ENCODE measurements at regions not wholly inside any gene's neighbourhood (a gene's known extent, or its start where the extent isn't known, plus 50 kb on each side); places are given as distances from the start of the nearest gene placed in this dataset.

GRCh38 chr2:187002242-187002641 is 153.3 kb upstream of the ZSWIM2 start:
- TF ChIP-seq CTCF (conservative IDR thresholded peaks at IDR 0.05), result no peak
- no peak for TF ChIP-seq ZFX (IDR thresholded peaks at IDR 0.05)
- no peak overlapping the region for H3K27ac ChIP-seq

- TF ChIP-seq CTCF (conservative IDR thresholded peaks at IDR 0.05) (no peak), ZFX (IDR thresholded peaks at IDR 0.05) (no peak)
- no peak overlapping the region for H3K27ac ChIP-seq
Observed at GRCh38 chr2:187001248-187001647, 152.3 kb upstream of the ZSWIM2 start.

GRCh38 chr2:186995092-186995491 is 146.1 kb upstream of the ZSWIM2 start:
- TF ChIP-seq ZFX (IDR thresholded peaks at IDR 0.05), result no peak
- no peak for TF ChIP-seq CTCF (conservative IDR thresholded peaks at IDR 0.05)
- H3K27ac ChIP-seq, result no peak overlapping the region

GRCh38 chr2:186992597-186992996 is 143.6 kb upstream of the ZSWIM2 start:
- TF ChIP-seq ZFX (IDR thresholded peaks at IDR 0.05), result no peak
- no peak for TF ChIP-seq CTCF (conservative IDR thresholded peaks at IDR 0.05)
- no peak overlapping the region for H3K27ac ChIP-seq

- TF ChIP-seq ZFX (IDR thresholded peaks at IDR 0.05) (no peak), CTCF (conservative IDR thresholded peaks at IDR 0.05) (peak; percentile 12; the same call in 1 of the 2 replicates)
Observed at GRCh38 chr2:186991766-186992417, 142.9 kb upstream of the ZSWIM2 start.

GRCh38 chr2:186984966-186985365 is 136.0 kb upstream of the ZSWIM2 start:
- TF ChIP-seq ZFX (IDR thresholded peaks at IDR 0.05) (no peak), CTCF (conservative IDR thresholded peaks at IDR 0.05) (no peak)
- no peak overlapping the region for H3K27ac ChIP-seq

More at GRCh38 chr2:186991766-186992417, 142.9 kb upstream of the ZSWIM2 start:
- H3K27ac ChIP-seq, result no peak overlapping the region

- no peak overlapping the region for H3K27ac ChIP-seq
- no peak for TF ChIP-seq CTCF (conservative IDR thresholded peaks at IDR 0.05)
- TF ChIP-seq ZFX (IDR thresholded peaks at IDR 0.05), result no peak
Observed at GRCh38 chr2:186984481-186984880, 135.5 kb upstream of the ZSWIM2 start.
